Activated CD8-positive, alpha-beta memory T cell treated with anti-CD3 and anti-CD28 coated beads for 36 hours (primary cell): ENCODE measurements at regions not wholly inside any gene's neighbourhood (a gene's known extent, or its start where the extent isn't known, plus 50 kb on each side); places are given as distances from the start of the nearest gene placed in this dataset.

ENCODE experiments used
- CTCF ChIA-PET: fragments of 350-600 bp; sonication (Branson Sonifier 250); formaldehyde crosslinking; loops from one replicate; lab custom pipeline; 2021; ENCODE audit warnings: antibody characterized with exemption; lab: Charles Lee
- POLR2A ChIA-PET: fragments of 350-600 bp; sonication (Branson Sonifier 250); formaldehyde crosslinking; loops from one replicate; lab custom pipeline; 2021; ENCODE audit warnings: antibody characterized with exemption; lab: Charles Lee

DNA sequence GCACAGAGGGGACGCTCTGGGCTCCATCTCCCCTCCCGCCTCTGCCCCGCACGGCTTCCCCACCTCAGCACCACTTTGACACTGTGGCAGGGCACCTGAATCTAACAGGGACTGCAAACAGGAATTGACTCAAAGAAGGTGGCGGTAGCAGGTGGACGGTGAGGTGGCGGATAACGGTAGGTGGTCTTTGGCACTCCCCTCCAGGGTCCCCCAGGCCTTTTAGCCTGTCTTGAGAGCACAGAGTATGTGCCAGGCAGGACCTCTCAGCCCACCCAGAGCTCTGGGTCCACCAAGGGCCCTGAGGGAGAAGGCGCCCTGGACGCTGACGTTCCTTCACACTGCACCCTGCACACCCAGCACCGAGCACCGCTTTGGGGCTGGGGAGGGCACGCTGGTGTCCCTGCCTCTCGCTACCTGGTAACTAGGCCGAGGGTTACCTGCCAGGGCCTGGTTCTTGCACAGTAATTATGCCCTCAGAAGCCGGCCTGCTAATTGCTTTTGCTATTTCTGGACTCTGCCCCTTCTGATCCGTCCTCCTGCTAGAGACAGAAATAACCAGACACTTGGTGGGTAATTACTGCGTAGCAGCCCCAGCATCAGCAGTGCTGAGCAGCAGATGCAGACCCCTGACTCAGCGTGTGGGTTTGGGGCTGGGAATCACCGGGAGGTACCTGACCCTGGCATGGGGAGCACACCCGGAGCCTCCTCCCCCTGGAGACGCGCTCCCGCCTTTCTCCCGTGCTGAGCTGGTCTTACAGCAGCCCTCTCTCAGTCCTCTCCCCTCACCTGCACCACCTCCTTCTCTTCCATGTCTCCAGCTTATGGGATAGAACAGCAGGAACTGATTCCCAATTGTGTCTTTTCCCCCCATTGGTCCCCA lies 103.3 kb upstream of the B3GAT1 start:
- CTCF ChIA-PET: no interaction called here
- POLR2A ChIA-PET: no interaction called here

DNA sequence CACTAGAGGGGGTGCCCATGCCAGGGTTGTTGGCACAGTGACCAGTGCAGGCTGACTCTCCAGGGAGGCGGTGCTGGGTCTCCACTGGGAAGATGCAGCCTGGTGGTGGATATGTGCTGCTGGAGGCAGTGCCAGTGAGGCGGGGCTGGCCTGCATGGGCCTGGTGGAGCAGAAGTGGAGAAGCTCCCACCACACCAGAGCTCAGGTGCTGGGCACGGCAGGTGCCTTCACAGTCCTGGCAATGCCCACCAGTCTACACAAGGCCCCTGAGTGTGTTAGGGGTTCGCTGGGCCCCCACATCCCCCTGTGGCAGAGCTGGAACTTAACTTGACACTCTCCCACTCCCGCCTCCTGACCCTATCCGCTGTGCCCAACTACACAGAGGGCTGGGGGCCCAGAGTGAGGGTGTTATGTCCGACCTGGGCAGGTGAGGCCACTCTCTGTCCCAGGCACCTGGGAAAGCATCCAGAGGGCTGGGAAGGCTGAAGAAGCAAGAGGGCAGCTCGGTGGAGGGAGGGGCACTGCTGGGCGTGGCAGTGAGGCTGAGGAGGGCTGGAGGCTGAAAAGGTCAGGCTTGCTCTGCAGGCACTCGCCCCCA lies 102.4 kb upstream of the B3GAT1 start:
- CTCF ChIA-PET: no interaction called here
- POLR2A ChIA-PET: no interaction called here

DNA sequence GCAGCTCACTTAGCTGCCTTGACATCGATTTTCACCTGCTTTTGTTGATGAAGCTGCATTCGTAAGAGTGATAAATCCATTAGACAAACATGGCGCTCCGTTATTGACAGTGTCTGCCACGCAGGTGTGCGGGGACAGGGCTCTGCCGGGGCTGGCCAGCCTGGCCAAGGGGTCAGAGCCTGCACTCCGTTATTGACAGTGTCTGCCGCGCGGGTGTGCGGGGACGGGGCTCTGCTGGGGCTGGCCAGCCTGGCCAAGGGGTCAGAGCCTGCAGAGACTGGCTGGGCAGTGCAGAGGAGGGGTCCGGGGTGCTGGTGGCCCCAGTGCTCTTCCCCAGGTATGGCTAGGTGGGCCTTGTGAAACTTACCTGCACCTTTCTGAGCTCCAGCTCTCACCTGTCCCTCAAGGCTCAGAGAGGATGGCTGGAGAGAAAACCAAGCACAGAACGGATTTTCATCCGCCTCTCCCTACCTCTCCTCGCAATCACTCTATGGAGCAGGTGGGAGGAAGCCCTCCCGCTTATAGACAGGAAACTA lies 101.6 kb upstream of the B3GAT1 start:
- POLR2A ChIA-PET: no interaction called here
- CTCF ChIA-PET: no interaction called here

DNA sequence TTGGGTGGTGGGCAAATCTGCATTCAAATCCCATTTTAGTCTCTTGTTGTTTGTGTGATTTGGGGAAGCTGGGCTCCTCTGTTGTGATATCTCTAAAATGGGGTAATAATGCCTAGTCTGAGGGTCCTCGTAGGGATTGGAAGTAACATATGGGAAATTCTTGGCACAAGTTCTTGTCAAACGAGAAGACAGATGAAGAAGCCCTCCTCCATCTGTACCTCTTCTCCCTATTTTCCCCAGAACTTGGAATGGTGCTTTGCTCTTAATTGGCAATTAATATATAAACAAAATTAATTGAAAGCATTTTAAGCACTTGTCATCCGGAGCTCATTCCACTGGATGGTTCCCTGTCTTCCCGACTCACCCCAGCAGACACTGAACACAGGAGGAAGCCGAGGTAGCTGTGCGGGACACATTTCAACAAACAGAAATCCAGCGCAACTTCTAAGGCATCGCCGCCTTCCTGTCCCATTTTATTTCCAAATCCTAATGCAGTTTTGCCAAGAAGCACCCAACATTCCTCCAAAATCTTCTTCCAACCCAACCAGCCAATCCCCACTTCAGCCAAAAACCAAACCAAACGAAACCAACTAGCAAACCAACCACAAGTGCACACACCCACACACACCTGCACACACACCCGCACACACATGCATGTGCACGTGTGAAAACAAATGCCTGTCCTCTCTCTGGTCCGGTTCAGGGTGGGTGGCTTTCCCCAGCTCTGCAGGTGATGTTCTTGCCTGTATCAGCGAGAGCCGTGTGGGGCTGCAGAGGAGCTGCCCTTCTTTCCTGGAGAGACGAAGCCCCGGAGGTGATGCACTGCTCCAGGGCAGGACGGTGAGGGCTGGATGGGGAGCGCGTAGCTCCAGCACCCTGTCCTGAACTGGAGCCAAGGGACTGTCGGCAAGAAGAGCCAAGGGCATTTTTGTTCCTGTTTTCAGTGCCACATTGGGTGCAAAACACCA lies 100.8 kb upstream of the B3GAT1 start:
- POLR2A ChIA-PET: no interaction called here
- CTCF ChIA-PET: no interaction called here

DNA sequence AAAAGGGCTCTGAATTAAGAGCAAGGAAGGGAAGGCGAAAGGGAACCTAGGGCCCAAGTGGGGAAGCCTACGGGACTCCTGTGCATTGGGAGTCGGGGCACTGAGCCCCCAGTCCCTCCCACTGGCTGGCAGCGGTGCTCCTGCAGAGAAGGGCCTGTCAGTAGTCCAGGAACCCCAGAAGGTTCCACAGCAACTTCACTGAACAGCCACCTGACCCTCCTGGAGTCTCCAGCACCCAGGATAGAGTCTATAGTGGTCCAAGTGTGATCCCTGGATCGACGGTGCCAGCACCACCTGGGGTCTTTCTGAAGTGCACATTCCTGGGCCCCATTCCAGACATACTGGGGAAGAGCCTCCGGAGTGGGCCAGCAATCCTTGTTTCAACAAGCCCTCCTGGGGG lies 100.0 kb upstream of the B3GAT1 start:
- ChIA-PET CTCF (no interaction called here), POLR2A (no interaction called here)

DNA sequence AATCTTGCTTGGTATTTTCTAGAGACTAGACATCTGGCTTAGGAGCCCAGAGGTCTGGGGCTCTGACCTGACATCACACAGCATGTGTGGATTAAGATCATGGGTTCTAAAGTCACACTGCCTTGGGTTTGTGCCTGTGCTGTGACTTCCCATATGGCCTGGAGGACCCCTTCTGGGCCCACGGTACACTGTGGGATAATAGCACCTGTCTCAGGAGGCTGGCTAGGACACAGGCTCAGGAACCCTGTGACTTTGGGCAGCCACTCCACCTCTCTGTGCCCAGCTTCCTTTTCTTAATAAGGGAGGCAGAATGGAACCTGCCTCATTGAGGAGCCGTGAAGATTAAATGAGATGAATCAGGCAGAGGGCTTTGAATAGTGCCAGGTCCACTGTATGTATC lies 99.2 kb upstream of the B3GAT1 start:
- ChIA-PET CTCF (interaction anchor here (0.6 kb wide), 1 partner anchor 146 kb away, joined by 3 read pairs; no protein-coding TSS in a partner anchor), POLR2A (no interaction called here)

DNA sequence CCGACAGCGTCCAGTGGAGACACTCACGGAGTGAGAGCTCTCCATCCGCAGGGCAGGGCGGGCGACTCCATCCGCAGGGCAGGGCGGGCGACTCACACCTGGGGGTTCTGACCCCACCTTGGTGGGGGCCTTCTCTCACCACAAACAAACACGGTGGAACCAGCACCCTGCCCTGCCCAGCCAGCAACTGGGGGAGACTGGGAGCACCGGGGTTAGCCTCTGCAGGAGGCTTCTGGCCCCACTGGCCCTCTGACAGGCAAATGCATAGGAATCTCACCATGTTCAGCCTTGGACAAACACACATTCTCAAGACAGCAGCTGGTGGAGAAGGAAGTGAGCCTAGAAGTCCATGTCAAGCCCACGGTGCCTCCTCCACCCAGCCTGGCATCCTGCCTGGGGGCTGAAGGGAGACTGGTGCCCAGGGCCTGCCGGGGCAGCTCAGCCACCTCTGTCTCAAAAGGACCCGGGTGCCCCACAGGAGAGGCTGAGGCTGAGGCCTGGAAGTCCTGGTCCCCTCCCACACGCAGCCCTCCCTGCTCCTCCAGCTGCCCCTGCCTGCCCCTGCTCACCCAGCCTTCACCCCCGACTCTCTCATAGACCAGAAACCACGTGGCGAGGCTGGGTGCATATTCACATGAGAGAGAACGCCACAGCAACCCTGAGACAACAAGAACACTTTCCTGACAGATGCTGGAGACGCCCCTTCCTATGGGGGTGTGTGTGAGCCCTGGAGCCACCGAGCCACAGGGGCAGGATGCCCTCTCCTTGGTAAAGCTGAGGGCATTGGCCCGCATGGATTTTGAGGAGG lies 98.4 kb upstream of the B3GAT1 start:
- ChIA-PET CTCF (interaction anchor here (0.6 kb wide), 1 partner anchor 147 kb away, joined by 3 read pairs; no protein-coding TSS in a partner anchor), POLR2A (no interaction called here)

DNA sequence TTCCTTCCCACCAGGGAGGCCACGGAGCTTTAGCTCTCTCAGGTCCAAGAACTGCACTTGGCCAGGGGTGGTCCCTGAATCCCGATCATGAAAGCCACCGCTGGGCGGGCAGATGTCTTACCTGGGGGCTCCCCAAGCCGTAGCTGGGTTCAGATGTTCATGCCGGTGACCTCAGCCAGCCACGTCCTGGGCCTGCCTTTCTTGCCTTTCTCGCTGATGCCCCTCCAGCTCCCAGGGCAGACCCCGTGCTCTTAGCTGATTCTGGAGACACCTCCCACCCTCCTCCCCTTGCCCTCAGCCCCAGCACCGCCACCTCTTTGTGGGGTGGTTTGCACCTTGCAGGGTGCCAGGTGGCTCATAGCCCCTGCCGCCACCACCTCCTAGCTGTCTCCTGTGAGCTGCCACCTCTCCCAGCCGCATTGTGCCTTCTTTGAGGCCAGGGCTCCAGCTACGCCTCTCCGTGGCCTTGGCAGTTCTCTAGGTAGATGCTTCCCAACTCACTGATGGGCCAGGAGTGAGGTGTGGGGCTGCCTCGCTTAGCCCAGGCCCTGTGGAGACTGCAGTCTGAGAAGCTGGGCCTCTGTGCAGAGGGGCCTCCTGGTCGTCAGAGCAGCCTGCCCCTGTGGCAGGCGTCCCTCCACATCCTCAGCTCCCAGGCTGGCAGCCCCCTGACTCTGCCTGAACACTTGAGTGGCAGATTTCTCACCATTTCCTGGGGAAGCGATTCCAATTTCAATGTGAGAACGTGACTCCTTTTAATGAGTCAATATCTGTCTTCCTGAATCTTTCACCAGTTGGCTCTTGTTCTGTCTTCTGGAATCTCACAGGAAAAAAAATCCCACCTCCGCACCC lies 97.6 kb upstream of the B3GAT1 start:
- POLR2A ChIA-PET: no interaction called here
- CTCF ChIA-PET: no interaction called here

DNA sequence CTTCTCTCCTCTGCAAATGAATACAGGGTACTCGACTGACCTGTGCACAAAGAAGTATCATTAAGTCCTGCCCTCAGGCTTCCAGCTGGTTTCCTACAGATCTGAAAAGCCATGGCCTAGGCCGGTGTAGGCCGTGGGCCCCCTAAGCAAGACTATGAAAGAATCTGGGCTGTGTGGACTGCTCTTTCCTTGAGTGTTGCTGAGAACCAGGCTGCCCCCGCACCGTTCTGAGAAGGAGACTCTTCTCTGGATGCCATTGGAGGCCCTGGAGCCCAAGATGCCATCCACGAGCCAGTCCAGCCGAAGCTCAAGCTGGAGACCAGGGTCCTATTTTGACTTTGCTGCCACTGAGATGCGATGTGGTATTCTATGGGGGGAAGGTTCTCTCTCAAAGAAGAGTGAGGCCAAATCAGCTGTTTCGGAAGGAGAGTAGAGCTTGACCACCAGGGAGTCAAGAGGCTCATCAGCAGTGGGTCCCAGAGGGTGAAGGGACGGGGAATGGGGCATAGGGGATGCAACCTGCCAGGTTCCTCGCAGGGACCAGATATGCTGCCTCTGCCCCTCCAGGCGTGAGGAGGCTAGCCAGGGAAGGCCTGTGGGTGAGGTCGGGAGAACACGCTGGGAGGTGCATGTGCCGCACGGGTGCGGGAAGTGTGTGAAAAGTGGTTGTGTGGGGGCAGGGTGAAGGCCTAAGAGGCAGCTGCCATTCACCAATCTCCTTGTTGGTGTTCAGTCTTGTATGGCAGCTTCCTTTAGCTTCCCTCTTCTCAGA lies 96.4 kb upstream of the B3GAT1 start:
- ChIA-PET CTCF (no interaction called here), POLR2A (no interaction called here)

DNA sequence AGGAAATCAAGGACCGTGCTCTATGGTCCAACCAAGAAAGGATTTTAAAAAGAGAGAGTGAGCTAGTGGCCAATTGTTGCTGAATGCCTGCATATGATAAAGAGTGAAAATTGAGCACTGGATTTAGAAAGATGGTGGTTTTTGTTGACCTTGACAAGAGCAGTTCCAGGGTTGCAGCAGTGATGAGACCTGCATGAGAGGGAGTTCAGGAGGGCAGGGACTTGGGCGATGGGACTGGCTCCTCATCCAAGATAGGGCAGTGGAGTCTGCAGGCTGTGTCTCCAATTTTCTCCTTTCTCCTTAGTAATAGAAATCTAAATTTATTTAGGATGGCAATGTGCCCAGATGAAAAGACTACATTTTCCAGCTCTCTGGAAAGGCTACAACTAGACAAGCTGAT lies 94.0 kb upstream of the B3GAT1 start:
- POLR2A ChIA-PET: no interaction called here

DNA sequence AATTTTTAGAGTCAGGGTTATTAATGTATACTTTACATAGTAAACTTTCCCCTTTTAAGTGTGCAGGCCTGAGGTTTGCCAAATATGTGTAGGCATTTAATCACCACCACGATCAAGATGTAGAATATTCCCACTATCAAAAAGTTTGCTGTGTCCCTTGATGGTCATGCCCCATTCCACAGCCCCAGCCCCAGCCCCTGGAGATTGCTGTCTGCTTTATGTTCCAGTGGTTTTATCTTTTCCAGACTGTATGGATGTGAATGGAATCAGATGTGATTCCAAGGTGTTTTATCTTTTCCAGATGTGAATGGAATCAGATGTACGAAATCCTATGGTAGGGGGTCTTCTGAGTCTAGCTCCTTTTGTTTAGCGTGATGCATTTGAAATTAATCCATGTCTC lies 93.1 kb upstream of the B3GAT1 start:
- ChIA-PET CTCF (no interaction called here), POLR2A (no interaction called here)

More for the DNA sequence above, 94.0 kb upstream of the B3GAT1 start:
- CTCF ChIA-PET: no interaction called here

DNA sequence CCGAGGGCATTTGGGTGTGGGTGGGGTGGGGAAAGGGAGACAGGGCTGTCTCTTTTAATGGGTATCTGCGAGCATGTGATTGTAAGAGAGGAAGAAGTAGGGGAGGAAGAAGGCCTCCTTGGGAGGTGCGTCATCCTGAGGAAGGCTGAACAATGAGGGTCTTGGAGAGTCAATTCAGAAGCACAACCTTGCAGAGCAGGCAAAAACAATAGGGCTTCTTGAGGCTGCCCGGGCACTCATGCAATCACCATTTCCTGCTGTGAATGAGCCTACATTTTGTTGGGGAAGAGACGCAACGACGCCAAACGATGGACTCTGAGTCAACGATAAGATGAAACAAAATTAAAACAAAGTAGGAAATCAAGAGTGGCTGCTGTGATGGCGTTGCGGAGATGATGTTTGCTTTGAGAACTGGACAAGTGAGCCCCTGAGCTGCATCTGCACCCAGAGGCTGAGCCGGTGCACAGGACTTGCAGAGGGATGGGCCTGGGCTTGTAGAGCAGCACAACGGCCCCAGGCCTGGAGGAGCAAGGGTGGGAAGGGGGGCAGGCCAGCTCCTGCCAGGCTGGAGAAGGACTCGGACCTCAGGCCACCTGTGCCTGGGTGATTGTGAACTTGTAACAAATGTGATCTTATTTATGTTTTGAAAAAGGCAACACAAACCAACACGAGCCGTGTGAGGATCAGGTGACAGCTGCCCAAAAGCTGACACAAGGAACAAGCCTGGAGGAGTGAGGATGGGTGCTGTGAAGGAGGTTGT lies 92.3 kb upstream of the B3GAT1 start:
- CTCF ChIA-PET: no interaction called here
- POLR2A ChIA-PET: no interaction called here

DNA sequence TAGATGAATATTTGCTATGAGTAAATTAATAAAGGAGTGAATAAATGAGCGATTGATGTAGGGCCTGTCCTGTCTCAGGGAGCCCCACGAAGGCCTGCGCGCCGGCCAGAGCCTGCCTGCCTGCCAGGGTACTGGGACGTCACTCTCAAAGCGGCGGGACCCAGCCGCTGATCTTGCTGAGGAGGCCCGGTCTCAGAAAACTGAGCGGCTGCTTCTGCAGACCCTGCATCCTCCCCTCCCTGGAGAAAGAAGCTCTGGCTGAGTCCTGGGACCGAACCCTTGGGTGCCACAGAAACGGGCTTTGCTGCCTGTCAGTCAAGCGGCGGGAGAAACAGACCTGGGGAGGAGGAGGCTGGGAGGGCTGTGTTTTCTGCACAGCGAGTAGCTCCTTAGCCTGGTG lies 91.6 kb upstream of the B3GAT1 start:
- POLR2A ChIA-PET: no interaction called here
- CTCF ChIA-PET: no interaction called here

DNA sequence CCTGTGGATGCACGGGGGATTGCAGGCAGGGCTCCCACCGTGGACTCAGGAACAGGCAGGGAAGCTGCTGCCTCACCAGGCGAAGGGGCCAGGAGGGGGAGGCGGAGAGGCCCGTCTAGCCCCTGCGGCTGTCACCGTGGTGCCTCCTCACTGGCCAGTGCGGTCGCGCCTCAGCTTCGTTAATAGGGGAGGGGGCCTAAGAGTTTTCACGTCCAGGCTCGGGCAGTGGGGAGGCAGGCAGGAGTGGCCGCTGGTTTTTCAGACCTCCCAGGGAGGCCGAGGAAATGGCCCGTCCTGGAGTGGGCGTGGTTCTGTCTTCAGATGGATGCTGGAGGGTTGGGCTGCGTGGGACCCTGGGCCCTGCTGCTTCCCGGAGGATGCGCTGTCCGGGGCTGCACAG lies 91.1 kb upstream of the B3GAT1 start:
- ChIA-PET CTCF (no interaction called here), POLR2A (no interaction called here)

DNA sequence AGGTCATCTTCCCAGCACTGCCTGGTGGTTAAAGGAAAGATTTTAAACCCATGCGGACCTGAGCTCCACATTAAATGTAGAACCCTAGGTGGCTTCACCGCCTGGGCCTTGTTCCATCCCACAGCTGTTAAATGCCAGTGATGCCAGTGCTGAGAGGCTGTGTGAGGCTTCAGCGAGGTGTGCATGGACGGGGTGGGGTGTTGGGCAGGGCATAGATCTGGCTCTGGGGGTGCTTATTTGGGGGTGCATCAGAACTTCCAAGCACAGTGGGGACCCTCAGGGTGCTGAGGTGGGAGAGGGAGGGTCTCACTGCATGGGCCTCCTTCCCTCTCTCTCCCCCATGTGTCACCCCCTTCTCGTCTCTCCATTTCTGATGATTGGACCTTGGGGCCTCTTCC lies 90.1 kb upstream of the B3GAT1 start:
- ChIA-PET CTCF (no interaction called here), POLR2A (no interaction called here)

DNA sequence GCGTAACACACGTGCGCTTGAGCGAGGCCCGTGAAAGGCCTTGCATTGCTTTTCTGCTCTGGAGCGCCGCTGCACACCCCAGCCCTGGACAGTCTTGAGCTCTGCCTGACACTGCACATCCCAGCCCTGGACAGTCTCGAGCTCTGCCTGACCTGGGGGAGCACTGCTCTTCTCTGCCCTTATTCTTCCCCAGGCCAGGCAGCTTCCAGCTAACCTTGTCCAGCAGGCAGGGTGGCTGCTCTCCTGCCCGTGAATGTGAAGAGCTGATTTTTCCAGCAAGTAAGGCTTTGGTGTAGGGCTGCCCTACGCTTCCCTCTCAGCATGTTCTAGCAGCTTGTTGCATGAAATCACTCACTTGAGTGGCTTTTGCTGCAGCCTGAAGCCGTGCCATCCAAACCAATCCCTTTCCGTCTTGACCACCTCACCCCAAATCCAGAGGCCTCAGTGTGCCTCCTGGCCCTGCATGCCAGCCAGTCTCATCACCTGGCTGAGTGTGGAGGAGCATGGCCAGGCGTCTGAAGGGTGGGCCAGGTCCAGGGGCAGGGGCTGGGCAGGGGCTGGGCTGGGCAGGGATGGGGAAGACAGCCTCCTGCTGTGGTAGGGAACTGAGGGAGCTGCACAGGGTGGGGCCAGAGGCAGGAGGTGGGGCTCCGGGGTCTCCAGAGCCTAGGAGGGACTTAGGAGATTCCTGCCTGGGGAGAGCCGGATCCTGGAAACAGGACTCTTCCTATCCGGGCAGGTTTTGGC lies 89.5 kb upstream of the B3GAT1 start:
- ChIA-PET CTCF (no interaction called here), POLR2A (no interaction called here)
